Breast epithelium (tissue), 4 donors: ENCODE measurements at regions not wholly inside any gene's neighbourhood (a gene's known extent, or its start where the extent isn't known, plus 50 kb on each side); places are given as distances from the start of the nearest gene placed in this dataset.

Experiments
- DNase-seq, 2 donors: peaks; one replicate each; pipeline ENCODE4 v3.0.0-alpha.2; 2019; ENCODE audit warnings: low spot score in 2 of 2
- H3K27ac ChIP-seq, 2 donors: fragments of 200-600 bp; sonication (generic) in 1 of 2; one replicate each; pipeline ENCODE4 v1.5.1; 2016 to 2019; ENCODE audit warnings: mild to moderate bottlenecking in 1 of 2
- H3K27me3 ChIP-seq, 2 donors: fragments of 200-600 bp; sonication (generic) in 1 of 2; one replicate each; pipeline versions ENCODE4 v1.5.1 to v1.6.0; 2017 to 2019; ENCODE audit warnings: control low read depth in 1 of 2, mild to moderate bottlenecking in 1 of 2
- H3K36me3 ChIP-seq: fragments of 200-600 bp; one replicate; pipeline ENCODE4 v1.5.1; 2019
- H3K4me1 ChIP-seq, 2 donors: fragments of 200-600 bp; sonication (generic); one replicate each; pipeline ENCODE4 v1.5.1; 2016 to 2019; ENCODE audit warnings: control low read depth in 1 of 2
- H3K4me3 ChIP-seq, 3 donors: fragments of 200-600 bp; sonication (generic); 1 replicate in 2 of 3; 2 replicates in 1 of 3; pipeline ENCODE4 v1.5.1; 2016 to 2019; ENCODE audit warnings: mild to moderate bottlenecking in 3 of 3, moderate library complexity in 2 of 3
- H3K9me3 ChIP-seq, 2 donors: fragments of 200-600 bp; sonication (generic) in 1 of 2; one replicate each; pipeline ENCODE4 v1.5.1; 2016 to 2019; ENCODE audit warnings: control low read depth in 1 of 2
- CTCF ChIP-seq, 3 donors: fragments of 450-650 bp; IDR thresholded peaks; one replicate each; pipeline ENCODE4 v1.5.1; 2016 to 2017; ENCODE audit warnings: antibody characterized with exemption in 3 of 3, mild to moderate bottlenecking in 3 of 3, moderate library complexity in 3 of 3
- POLR2A ChIP-seq: fragments of 450-650 bp; IDR thresholded peaks from one replicate; pipeline ENCODE4 v1.6.1; 2016; ENCODE audit warnings: antibody characterized with exemption, mild to moderate bottlenecking, moderate library complexity
- POLR2AphosphoS5 ChIP-seq, 3 donors: sonication (generic); formaldehyde crosslinking; IDR thresholded peaks; one replicate each; pipeline ENCODE4 v1.6.1; 2017; ENCODE audit warnings: antibody characterized with exemption in 3 of 3
- intact Hi-C: fragments of 100-400 bp; cut with DNase I; formaldehyde crosslinking; loops from one replicate; pipeline ENCODE4 v1.15.1; 2023; ENCODE audit warnings: low total_unique reads

GRCh38 chr5:8908055-8908683, 637.7 kb downstream of the SEMA5A start:
- no peak for DNase-seq
- Histone ChIP-seq H3K36me3 (no peaks in the 10 kb centered on the region), H3K4me1 (no peaks in the 10 kb centered on the region), H3K9me3 (no peaks in the 10 kb centered on the region), H3K27ac (no peak overlapping the region), H3K27me3 (no peaks in the 10 kb centered on the region), H3K4me3 (no peak overlapping the region)
- TF ChIP-seq POLR2A (no peak), POLR2AphosphoS5 (IDR thresholded peaks at IDR 0.05) (no peak), CTCF (IDR thresholded peaks at IDR 0.05) (no peak)
- intact Hi-C loops, result no loop called here

GRCh38 chr5:8912106-8912505, 633.8 kb downstream of the SEMA5A start:
- H3K27me3 ChIP-seq, result no peaks in the 10 kb centered on the region
- TF ChIP-seq CTCF (IDR thresholded peaks at IDR 0.05) (no peak), POLR2A (no peak), POLR2AphosphoS5 (IDR thresholded peaks at IDR 0.05) (no peak)
- DNase-seq, result no peak
- no peak overlapping the region for H3K4me3 ChIP-seq
- H3K36me3 ChIP-seq, result no peaks in the 10 kb centered on the region
- peaks cover 0 to 6% of the 10 kb centered on the region in 2 donors for H3K9me3 ChIP-seq
- intact Hi-C loops, result no loop called here
- H3K27ac ChIP-seq, result no peak overlapping the region
- H3K4me1 ChIP-seq, result no peaks in the 10 kb centered on the region

GRCh38 chr5:8913522-8913921, 632.4 kb downstream of the SEMA5A start:
- intact Hi-C loops, result no loop called here
- no peak overlapping the region for H3K4me3 ChIP-seq
- no peak overlapping the region for H3K27ac ChIP-seq
- H3K4me1 ChIP-seq, result no peaks in the 10 kb centered on the region
- H3K27me3 ChIP-seq, result no peaks in the 10 kb centered on the region
- TF ChIP-seq POLR2A (no peak), CTCF (IDR thresholded peaks at IDR 0.05) (no peak), POLR2AphosphoS5 (IDR thresholded peaks at IDR 0.05) (no peak)
- H3K36me3 ChIP-seq, result no peaks in the 10 kb centered on the region
- DNase-seq, result no peak
- peaks cover 0 to 6% of the 10 kb centered on the region in 2 donors for H3K9me3 ChIP-seq

GRCh38 chr5:8919096-8919495, 626.8 kb downstream of the SEMA5A start:
- TF ChIP-seq POLR2A, result no peak
- H3K4me1 ChIP-seq, result no peaks in the 10 kb centered on the region
- H3K27me3 ChIP-seq, result no peaks in the 10 kb centered on the region

GRCh38 chr5:8923526-8923925, 622.3 kb downstream of the SEMA5A start:
- no peak for DNase-seq
- Histone ChIP-seq H3K9me3 (no peaks in the 10 kb centered on the region), H3K4me3 (no peak overlapping the region), H3K36me3 (no peaks in the 10 kb centered on the region), H3K27ac (no peak overlapping the region), H3K4me1 (no peaks in the 10 kb centered on the region), H3K27me3 (no peaks in the 10 kb centered on the region)
- intact Hi-C loops, result no loop called here
- TF ChIP-seq POLR2AphosphoS5 (IDR thresholded peaks at IDR 0.05) (no peak), POLR2A (no peak), CTCF (IDR thresholded peaks at IDR 0.05) (no peak)

More at GRCh38 chr5:8919096-8919495, 626.8 kb downstream of the SEMA5A start:
- DNase-seq, result no peak
- intact Hi-C loops, result no loop called here
- no peak overlapping the region for H3K4me3 ChIP-seq
- no peaks in the 10 kb centered on the region for H3K36me3 ChIP-seq
- H3K9me3 ChIP-seq, result no peaks in the 10 kb centered on the region
- H3K27ac ChIP-seq, result no peak overlapping the region
